ENCODE measurements at regions not wholly inside any gene's neighbourhood (a gene's known extent, or its start where the extent isn't known, plus 50 kb on each side); places are given as distances from the start of the nearest gene placed in this dataset.

- BruUV-seq (replicated peaks): no TSS peak
- Histone ChIP-seq H3K27me3 (replicated peaks; ENCODE audit: control insufficient read depth, insufficient read depth, low read length) (no peaks in the 10 kb centered on the region), H3K36me3 (ENCODE audit: control insufficient read depth, insufficient read depth, low read length) (no peaks in the 10 kb centered on the region), H3K9me3 (no peaks in the 10 kb centered on the region), H3K4me3 (ENCODE audit: low read depth, low read length) (no peak overlapping the region), H3K4me1 (peaks cover 8% of the 10 kb centered on the region; the same call in 1 of the 2 replicates)
- Mint-ChIP-seq H3K36me3 (ENCODE audit: insufficient read depth, unreplicated experiment) (no peaks in the 10 kb centered on the region), H3K27ac (ENCODE audit: unreplicated experiment) (no peak overlapping the region), H3K4me3 (ENCODE audit: unreplicated experiment) (no peak overlapping the region), H3K4me1 (ENCODE audit: low read depth, unreplicated experiment) (peaks cover 9% of the 10 kb centered on the region), H3K9me3 (ENCODE audit: unreplicated experiment) (peaks cover 11% of the 10 kb centered on the region), H3K27me3 (ENCODE audit: insufficient read depth, unreplicated experiment) (no peaks in the 10 kb centered on the region)
- no peak for DNase-seq
- intact Hi-C loops (cut with micrococcal nuclease; ENCODE audit: unreplicated experiment): no loop called here
- ChIA-PET CTCF (no interaction called here), POLR2A (no interaction called here)
- no peak for TF ChIP-seq CTCF (IDR thresholded peaks at IDR 0.05; ENCODE audit: insufficient read depth in 1 of 2, low read depth in 1 of 2, low read length in 1 of 2, severe bottlenecking in 1 of 2, unreplicated experiment in 1 of 2)
Observed at GRCh38 chr2:102091121-102091520, 51.4 kb upstream of the IL1R1 start.

- CTCF ChIA-PET: no interaction called here
- POLR2A ChIA-PET: no interaction called here
- TF ChIP-seq CTCF (IDR thresholded peaks at IDR 0.05; ENCODE audit: insufficient read depth in 1 of 2, low read depth in 1 of 2, low read length in 1 of 2, severe bottlenecking in 1 of 2, unreplicated experiment in 1 of 2): no peak
Observed at GRCh38 chr2:102091908-102092307, 50.6 kb upstream of the IL1R1 start.

GRCh38 chr2:102092535-102092934 is 50.0 kb upstream of the IL1R1 start:
- POLR2A ChIA-PET: no interaction called here
- no peaks in the 10 kb centered on the region for H3K27me3 Mint-ChIP-seq (ENCODE audit: insufficient read depth, unreplicated experiment)
- H3K36me3 ChIP-seq (ENCODE audit: control insufficient read depth, insufficient read depth, low read length): no peaks in the 10 kb centered on the region
- no peak overlapping the region for H3K27ac Mint-ChIP-seq (ENCODE audit: unreplicated experiment)
- H3K4me1 Mint-ChIP-seq (ENCODE audit: low read depth, unreplicated experiment): peaks cover 9% of the 10 kb centered on the region
- H3K4me3 ChIP-seq (ENCODE audit: low read depth, low read length): no peak overlapping the region
- CTCF ChIA-PET: no interaction called here
- H3K36me3 Mint-ChIP-seq (ENCODE audit: insufficient read depth, unreplicated experiment): no peaks in the 10 kb centered on the region
- intact Hi-C loops (cut with micrococcal nuclease; ENCODE audit: unreplicated experiment): no loop called here
- TF ChIP-seq CTCF (IDR thresholded peaks at IDR 0.05; ENCODE audit: insufficient read depth in 1 of 2, low read depth in 1 of 2, low read length in 1 of 2, severe bottlenecking in 1 of 2, unreplicated experiment in 1 of 2): no peak
- peaks cover 8% of the 10 kb centered on the region; the same call in 1 of the 2 replicates for H3K4me1 ChIP-seq
- DNase-seq: no peak
- no peaks in the 10 kb centered on the region for H3K27me3 ChIP-seq (replicated peaks; ENCODE audit: control insufficient read depth, insufficient read depth, low read length)
- no peaks in the 10 kb centered on the region; the same call in 1 of the 2 replicates for H3K9me3 ChIP-seq
- BruUV-seq (replicated peaks): no TSS peak
- peaks cover 11% of the 10 kb centered on the region for H3K9me3 Mint-ChIP-seq (ENCODE audit: unreplicated experiment)
- no peak overlapping the region for H3K4me3 Mint-ChIP-seq (ENCODE audit: unreplicated experiment)

More at GRCh38 chr2:102091908-102092307, 50.6 kb upstream of the IL1R1 start:
- no peaks in the 10 kb centered on the region for H3K9me3 ChIP-seq
- H3K27me3 ChIP-seq (replicated peaks; ENCODE audit: control insufficient read depth, insufficient read depth, low read length): no peaks in the 10 kb centered on the region
- intact Hi-C loops (cut with micrococcal nuclease; ENCODE audit: unreplicated experiment): no loop called here
- no TSS peak for BruUV-seq (replicated peaks)
- Mint-ChIP-seq H3K9me3 (ENCODE audit: unreplicated experiment) (peaks cover 11% of the 10 kb centered on the region), H3K36me3 (ENCODE audit: insufficient read depth, unreplicated experiment) (no peaks in the 10 kb centered on the region), H3K27ac (ENCODE audit: unreplicated experiment) (no peak overlapping the region), H3K27me3 (ENCODE audit: insufficient read depth, unreplicated experiment) (no peaks in the 10 kb centered on the region), H3K4me3 (ENCODE audit: unreplicated experiment) (no peak overlapping the region), H3K4me1 (ENCODE audit: low read depth, unreplicated experiment) (peaks cover 9% of the 10 kb centered on the region)
- H3K36me3 ChIP-seq (ENCODE audit: control insufficient read depth, insufficient read depth, low read length): no peaks in the 10 kb centered on the region
- peaks cover 8% of the 10 kb centered on the region; the same call in 1 of the 2 replicates for H3K4me1 ChIP-seq
- no peak for DNase-seq
- no peak overlapping the region for H3K4me3 ChIP-seq (ENCODE audit: low read depth, low read length)

All from Caco-2 (cell line).